ENCODE measurements at regions not wholly inside any gene's neighbourhood (a gene's known extent, or its start where the extent isn't known, plus 50 kb on each side); places are given as distances from the start of the nearest gene placed in this dataset.
"Not testable (repeated sequence)": the region's sequence is repeated elsewhere in the genome, so short reads cannot be mapped to it uniquely, and the experiment has no call there.

GRCh38 chr21:23936991-23937390 lies 1670.3 kb downstream of the MRPL39 start:
- DNase-seq (ENCODE audit: low read depth in 2 of 2) = no peak

- no peak for DNase-seq (ENCODE audit: low read depth in 2 of 2)
Observed at GRCh38 chr21:23936224-23936623, 1671.1 kb downstream of the MRPL39 start.

- DNase-seq (ENCODE audit: low read depth in 2 of 2) = no peak
Observed at GRCh38 chr21:23930565-23930964, 1676.7 kb downstream of the MRPL39 start.

GRCh38 chr21:23926430-23926829 lies 1680.9 kb downstream of the MRPL39 start:
- not testable (repeated sequence) for DNase-seq (ENCODE audit: low read depth in 2 of 2)

- no peak for DNase-seq (ENCODE audit: low read depth in 2 of 2)
Observed at GRCh38 chr21:23921670-23922418, 1685.4 kb downstream of the MRPL39 start.

- no peak for DNase-seq (ENCODE audit: low read depth in 2 of 2)
Observed at GRCh38 chr21:23900727-23901126, 1706.6 kb downstream of the MRPL39 start.

- no peak for DNase-seq (ENCODE audit: low read depth in 2 of 2)
Observed at GRCh38 chr21:23899561-23899960, 1707.7 kb downstream of the MRPL39 start.

GRCh38 chr21:23890652-23891051 lies 1716.6 kb downstream of the MRPL39 start:
- DNase-seq (ENCODE audit: low read depth in 2 of 2) = no peak

GRCh38 chr21:23887725-23888306 lies 1719.5 kb downstream of the MRPL39 start:
- DNase-seq (ENCODE audit: low read depth in 2 of 2) = no peak

GRCh38 chr21:23886828-23887724 lies 1720.2 kb downstream of the MRPL39 start:
- DNase-seq (ENCODE audit: low read depth in 2 of 2) = no peak

GRCh38 chr21:23881783-23882182 lies 1725.5 kb downstream of the MRPL39 start:
- DNase-seq (ENCODE audit: low read depth in 2 of 2) = no peak

- no peak for DNase-seq (ENCODE audit: low read depth in 2 of 2)
Observed at GRCh38 chr21:23876925-23877558, 1730.2 kb downstream of the MRPL39 start.

GRCh38 chr21:23874271-23874670 lies 1733.0 kb downstream of the MRPL39 start:
- no peak for DNase-seq (ENCODE audit: low read depth in 2 of 2)

- no peak for DNase-seq (ENCODE audit: low read depth in 2 of 2)
Observed at GRCh38 chr21:23861911-23862504, 1745.3 kb downstream of the MRPL39 start.

- no peak for DNase-seq (ENCODE audit: low read depth in 2 of 2)
Observed at GRCh38 chr21:23858878-23859277, 1748.4 kb downstream of the MRPL39 start.

GRCh38 chr21:23853796-23854379 lies 1753.4 kb downstream of the MRPL39 start:
- DNase-seq (ENCODE audit: low read depth in 2 of 2) = no peak

GRCh38 chr21:23837564-23837963 lies 1769.7 kb downstream of the MRPL39 start:
- no peak for DNase-seq (ENCODE audit: low read depth in 2 of 2)

GRCh38 chr21:23822760-23823159 lies 1784.5 kb downstream of the MRPL39 start:
- no peak for DNase-seq (ENCODE audit: low read depth in 2 of 2)

- DNase-seq (ENCODE audit: low read depth in 2 of 2) = no peak
Observed at GRCh38 chr21:23817337-23817736, 1789.9 kb downstream of the MRPL39 start.

- no peak for DNase-seq (ENCODE audit: low read depth in 2 of 2)
Observed at GRCh38 chr21:23812485-23812884, 1794.8 kb downstream of the MRPL39 start.

GRCh38 chr21:23811805-23812204 lies 1795.5 kb downstream of the MRPL39 start:
- DNase-seq (ENCODE audit: low read depth in 2 of 2) = no peak
